Fibroblast of peridontal ligament (primary cell): ENCODE measurements at regions not wholly inside any gene's neighbourhood (a gene's known extent, or its start where the extent isn't known, plus 50 kb on each side); places are given as distances from the start of the nearest gene placed in this dataset.

Experiments
- DNase-seq: peaks from one replicate; pipeline ENCODE4 v3.0.0-alpha.2; 2010; ENCODE audit errors: extremely low read depth

- DNase-seq, result no peak
Measured at GRCh38 chr1:79326875-79327274, 320.3 kb upstream of the ADGRL4 start.

DNA sequence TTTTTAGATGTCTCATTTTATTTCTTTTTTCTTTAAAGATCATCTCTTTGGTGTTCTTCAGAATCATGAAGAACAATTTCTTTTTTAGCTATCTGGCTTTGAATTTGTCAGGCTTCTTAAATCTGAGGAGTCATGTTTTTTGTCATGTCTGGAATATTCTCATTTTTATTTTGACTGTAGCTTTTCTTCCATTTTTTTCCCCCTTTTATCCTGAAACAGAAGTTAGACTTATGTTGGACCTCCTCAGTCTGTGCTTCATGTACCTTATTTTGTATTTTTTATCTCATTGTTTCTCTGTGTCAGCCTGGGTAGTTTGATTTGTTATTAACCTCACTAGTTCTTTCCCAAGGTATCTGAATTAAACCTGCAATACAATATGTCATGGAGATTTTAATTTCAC, 319.2 kb upstream of the ADGRL4 start:
- peak; percentile 18 for DNase-seq

DNA sequence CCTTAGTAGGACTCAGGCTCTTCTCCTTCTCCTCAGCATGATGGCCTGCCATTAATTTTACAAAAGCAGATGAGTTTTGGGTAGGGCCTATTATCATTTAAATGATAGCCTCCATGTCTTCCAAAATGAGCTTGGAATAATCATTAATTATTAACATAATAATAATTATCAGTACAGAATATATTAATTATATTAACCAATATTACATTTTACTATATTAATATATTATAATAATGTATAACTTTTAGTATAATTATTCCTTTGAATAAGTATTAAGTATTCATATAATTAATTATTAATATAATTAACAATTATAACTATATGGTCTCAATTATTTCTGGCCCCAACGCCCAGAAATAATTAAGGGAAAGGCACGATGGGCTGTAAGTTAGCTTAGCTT, 318.6 kb upstream of the ADGRL4 start:
- no peak for DNase-seq

- peak; percentile 100 for DNase-seq
Measured at GRCh38 chr1:79323239-79324025, 316.9 kb upstream of the ADGRL4 start.

- DNase-seq, result no peak
Measured at GRCh38 chr1:79322511-79323027, 316.0 kb upstream of the ADGRL4 start.

GRCh38 chr1:79312438-79312837, 305.9 kb upstream of the ADGRL4 start:
- DNase-seq, result no peak

- no peak for DNase-seq
Measured at GRCh38 chr1:79310609-79311008, 304.1 kb upstream of the ADGRL4 start.

DNA sequence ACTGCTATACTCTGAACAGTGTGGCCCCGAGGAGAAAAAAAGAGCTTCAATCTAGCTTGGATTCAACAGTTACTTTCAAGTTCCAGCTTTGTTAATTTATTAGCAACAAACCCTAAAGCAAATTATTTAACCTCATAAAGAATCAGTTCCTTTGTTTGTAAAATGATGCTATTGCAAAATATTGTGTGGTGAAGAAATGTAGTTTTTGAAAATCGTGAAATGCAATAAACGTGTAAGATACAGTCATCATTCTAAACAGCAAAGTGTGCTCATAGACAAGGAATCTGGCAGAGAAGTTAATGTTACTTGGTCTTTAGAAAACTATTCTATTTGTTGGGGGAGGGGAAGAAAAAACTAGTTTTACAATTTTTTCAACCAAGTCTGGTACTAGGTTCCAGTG, 297.6 kb upstream of the ADGRL4 start:
- DNase-seq, result peak; percentile 86

DNA sequence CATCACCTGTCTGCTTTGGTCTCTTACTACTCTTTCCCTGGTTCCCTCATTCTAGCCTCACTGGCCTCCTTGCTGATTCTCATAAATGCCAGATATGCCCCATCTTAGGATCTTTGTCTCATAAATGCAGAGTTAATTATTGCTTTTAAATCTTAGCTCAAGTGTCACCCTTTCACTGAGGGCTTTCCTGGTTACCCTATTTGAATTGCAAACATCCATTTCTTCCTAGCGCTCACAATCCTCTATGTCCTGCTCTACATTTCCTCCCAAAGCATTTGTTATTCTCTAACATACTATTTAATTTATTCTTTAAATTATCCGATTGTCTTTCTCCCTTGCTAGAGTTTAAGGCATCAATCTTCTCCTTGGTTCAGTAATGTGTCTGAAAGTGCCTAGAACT, 296.5 kb upstream of the ADGRL4 start:
- DNase-seq, result no peak

DNA sequence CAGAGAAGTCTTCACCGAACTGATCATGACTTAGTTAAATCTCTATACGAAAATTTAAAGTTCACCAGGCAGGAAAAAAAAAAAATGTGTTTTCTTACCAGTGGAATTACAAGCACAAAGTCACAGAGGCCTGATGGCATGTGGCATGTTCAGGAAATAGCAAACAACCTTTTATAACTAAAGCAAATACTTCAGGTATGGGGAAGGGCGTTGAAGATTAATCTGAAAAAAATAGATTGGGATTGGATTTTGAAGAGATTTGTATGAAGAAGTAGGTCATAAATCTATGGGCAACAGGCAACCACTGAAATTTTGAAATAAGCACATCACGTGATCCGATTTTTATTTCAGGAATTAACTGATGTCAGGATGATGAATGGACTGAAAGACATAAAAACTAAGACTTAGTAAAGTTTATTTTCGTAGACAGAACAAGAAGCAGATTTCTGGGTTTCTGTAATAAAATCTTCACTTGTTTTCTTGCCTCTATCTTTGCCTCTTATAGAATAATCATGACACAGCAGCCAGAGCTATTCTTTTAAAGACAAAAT, 295.9 kb upstream of the ADGRL4 start:
- DNase-seq, result no peak

GRCh38 chr1:79295967-79296366, 289.4 kb upstream of the ADGRL4 start:
- peak; percentile 75 for DNase-seq

DNA sequence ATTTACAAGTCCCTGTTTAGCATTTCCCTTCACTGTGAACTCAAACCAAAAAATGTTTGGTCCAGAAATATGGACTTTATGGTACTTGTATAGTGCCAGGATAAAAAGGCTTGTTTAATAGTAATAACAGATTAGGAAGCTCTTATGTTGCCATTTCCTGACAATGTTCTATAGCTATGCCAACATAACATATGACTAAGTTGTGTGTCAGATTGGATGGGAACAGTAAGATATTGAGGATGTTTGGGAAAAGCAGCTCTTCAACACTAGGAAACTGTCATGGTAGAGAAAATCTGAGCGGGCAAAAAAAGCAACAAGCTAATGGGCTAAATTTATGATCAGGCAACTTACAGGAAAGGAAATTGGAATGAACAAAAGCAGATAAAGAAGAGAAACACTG, 287.1 kb upstream of the ADGRL4 start:
- DNase-seq, result peak; percentile 57

DNA sequence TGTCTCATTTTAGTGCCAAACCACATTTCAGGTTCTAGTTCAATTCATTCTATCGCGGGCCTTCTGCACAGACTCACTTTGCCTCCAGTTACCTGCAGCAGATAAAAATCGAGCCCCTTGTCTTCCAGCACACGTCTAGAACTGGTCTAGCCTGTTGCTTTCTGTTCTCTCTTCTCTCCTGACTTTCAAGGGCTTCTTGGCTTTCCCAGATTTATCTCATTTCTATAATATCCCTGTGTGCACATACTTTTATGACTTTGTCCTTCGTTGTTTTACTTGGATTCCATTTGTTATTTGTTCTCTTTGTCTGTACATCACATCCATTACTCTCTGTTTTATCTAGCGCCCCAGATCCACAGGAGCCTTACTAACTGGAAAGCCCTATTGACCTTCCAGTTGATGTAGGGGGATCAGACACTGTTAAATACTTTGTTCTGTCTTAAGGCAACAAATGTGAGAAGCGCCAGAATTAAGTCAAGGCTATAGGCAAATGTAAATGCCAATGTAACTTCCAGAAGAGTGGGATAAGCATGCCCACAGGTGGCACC, 284.5 kb upstream of the ADGRL4 start:
- no peak for DNase-seq

DNA sequence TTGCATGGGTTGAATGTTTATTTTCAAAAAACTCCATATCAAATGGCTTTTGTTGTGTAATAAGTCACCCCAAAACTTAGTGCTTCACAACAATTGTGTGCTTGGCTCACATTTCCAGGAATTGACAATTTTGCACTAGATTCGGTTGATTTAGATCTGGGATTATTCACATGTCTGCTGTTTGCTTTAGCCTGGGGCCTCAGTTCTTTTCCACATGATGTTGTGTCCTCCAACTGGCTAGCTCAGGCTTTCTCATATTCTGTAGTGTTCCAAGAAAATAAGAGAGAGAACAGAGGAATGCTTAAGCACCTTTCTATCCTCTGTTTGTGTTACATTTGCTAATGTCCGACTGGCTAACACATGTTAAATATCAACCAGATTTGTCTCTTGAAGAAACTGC, 281.5 kb upstream of the ADGRL4 start:
- peak; percentile 12 for DNase-seq

- no peak for DNase-seq
Measured at GRCh38 chr1:79285667-79286066, 279.1 kb upstream of the ADGRL4 start.

GRCh38 chr1:79283451-79283850, 276.9 kb upstream of the ADGRL4 start:
- no peak for DNase-seq

- DNase-seq, result no peak
Measured at GRCh38 chr1:79281442-79281841, 274.9 kb upstream of the ADGRL4 start.

- no peak for DNase-seq
Measured at GRCh38 chr1:79271759-79272158, 265.2 kb upstream of the ADGRL4 start.

GRCh38 chr1:79264975-79265818, 258.7 kb upstream of the ADGRL4 start:
- no peak for DNase-seq

GRCh38 chr1:79264285-79264684, 257.8 kb upstream of the ADGRL4 start:
- no peak for DNase-seq

- DNase-seq, result peak; percentile 18
Measured at GRCh38 chr1:79262745-79263258, 256.3 kb upstream of the ADGRL4 start.
